OCI-LY3 (cell line): ENCODE measurements at regions not wholly inside any gene's neighbourhood (a gene's known extent, or its start where the extent isn't known, plus 50 kb on each side); places are given as distances from the start of the nearest gene placed in this dataset.

Source experiments
- EZH2phosphoT487 ChIP-seq: fragments of 200-600 bp; shearing (Covaris generic); IDR thresholded peaks from 2 replicates; pipeline ENCODE4 v1.6.1; 2018; ENCODE audit warnings: antibody characterized with exemption, mixed run types, low read depth
- TF ChIP-seq, protein P1 (sequence below): fragments of 200-600, 300-600 bp; sonication (generic); IDR thresholded peaks from 2 replicates; pipeline ENCODE4 v1.5.1; 2014; ENCODE audit warnings: antibody characterized with exemption, low read length, low read depth

DNA sequence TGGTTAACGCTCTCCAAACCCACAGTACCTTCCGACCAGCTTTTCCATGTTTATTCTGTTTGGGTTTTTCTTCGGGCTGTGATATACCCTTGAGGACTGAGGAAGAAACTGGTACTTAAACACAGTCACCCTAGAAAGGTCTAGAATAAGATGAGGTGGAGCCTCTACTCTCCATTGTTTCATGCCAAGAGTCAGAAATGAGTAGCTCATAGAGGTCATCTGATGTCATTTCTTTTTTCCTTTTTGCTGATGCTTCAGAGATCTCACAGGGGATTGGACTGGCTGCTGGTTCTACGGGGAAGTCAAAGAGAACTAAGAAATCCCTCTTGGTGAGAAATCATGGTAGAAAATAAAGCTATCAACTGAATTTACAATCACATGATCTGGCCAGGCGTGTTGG lies 538.2 kb upstream of the TMEM132C start:
- TF ChIP-seq, protein P1, sequence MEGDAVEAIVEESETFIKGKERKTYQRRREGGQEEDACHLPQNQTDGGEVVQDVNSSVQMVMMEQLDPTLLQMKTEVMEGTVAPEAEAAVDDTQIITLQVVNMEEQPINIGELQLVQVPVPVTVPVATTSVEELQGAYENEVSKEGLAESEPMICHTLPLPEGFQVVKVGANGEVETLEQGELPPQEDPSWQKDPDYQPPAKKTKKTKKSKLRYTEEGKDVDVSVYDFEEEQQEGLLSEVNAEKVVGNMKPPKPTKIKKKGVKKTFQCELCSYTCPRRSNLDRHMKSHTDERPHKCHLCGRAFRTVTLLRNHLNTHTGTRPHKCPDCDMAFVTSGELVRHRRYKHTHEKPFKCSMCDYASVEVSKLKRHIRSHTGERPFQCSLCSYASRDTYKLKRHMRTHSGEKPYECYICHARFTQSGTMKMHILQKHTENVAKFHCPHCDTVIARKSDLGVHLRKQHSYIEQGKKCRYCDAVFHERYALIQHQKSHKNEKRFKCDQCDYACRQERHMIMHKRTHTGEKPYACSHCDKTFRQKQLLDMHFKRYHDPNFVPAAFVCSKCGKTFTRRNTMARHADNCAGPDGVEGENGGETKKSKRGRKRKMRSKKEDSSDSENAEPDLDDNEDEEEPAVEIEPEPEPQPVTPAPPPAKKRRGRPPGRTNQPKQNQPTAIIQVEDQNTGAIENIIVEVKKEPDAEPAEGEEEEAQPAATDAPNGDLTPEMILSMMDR, result no peak
- TF ChIP-seq EZH2phosphoT487, result no peak
